HL-60 (cell line): ENCODE measurements at regions not wholly inside any gene's neighbourhood (a gene's known extent, or its start where the extent isn't known, plus 50 kb on each side); places are given as distances from the start of the nearest gene placed in this dataset.

ENCODE experiments used
- DNase-seq, 2 experiments: peaks; one replicate each; pipeline ENCODE4 v3.0.0-alpha.2; 2010 to 2020; ENCODE audit warnings: low read depth in 1 of 2, low spot score in 1 of 2
- H3K27ac ChIP-seq: fragments of 250-450 bp; sonication (Bioruptor Pico); replicated peaks from 2 replicates; pipeline ENCODE4 v1.5.1; 2020; ENCODE audit warnings: mild to moderate bottlenecking, moderate library complexity
- H3K27me3 ChIP-seq: fragments of 250-450 bp; sonication (Bioruptor Pico); 2 replicates; pipeline ENCODE4 v1.5.1; 2021; ENCODE audit warnings: mild to moderate bottlenecking, moderate library complexity; ENCODE audit not compliant: insufficient read depth, poor library complexity, severe bottlenecking
- H3K4me3 ChIP-seq: replicated peaks from 2 replicates; pipeline ENCODE4 v1.5.1; 2011; ENCODE audit warnings: mild to moderate bottlenecking, control low read depth, low read length; ENCODE audit not compliant: insufficient read depth
- CTCF ChIP-seq: IDR thresholded peaks from one replicate; pipeline ENCODE4 v1.5.1; 2011; ENCODE audit warnings: low read length, control low read depth, inconsistent platforms; ENCODE audit not compliant: insufficient read depth
- GABPA ChIP-seq: IDR thresholded peaks from 2 replicates; pipeline ENCODE4 v1.6.1; 2012; ENCODE audit warnings: low read depth
- POLR2AphosphoS5 ChIP-seq: IDR thresholded peaks from 2 replicates; pipeline ENCODE4 v1.6.1; 2012; ENCODE audit warnings: low read depth
- REST ChIP-seq: IDR thresholded peaks from 2 replicates; pipeline ENCODE4 v1.6.1; 2012; ENCODE audit warnings: low read depth; ENCODE audit not compliant: insufficient replicate concordance
- SPI1 ChIP-seq: IDR thresholded peaks from 2 replicates; pipeline ENCODE4 v1.6.1; 2012; ENCODE audit warnings: low read depth, mild to moderate bottlenecking, borderline replicate concordance

GRCh38 chr14:86707071-86707470, 1177.1 kb downstream of the FLRT2 start:
- no peak overlapping the region for H3K4me3 ChIP-seq
- TF ChIP-seq GABPA (no peak), POLR2AphosphoS5 (no peak), CTCF (no peak), SPI1 (no peak), REST (no peak)
- no peaks in the 10 kb centered on the region for H3K27me3 ChIP-seq
- no peak overlapping the region for H3K27ac ChIP-seq
- DNase-seq = no peak

- H3K27me3 ChIP-seq = no peaks in the 10 kb centered on the region
Observed at GRCh38 chr14:86683561-86683960, 1153.6 kb downstream of the FLRT2 start.

GRCh38 chr14:86675059-86675458, 1145.1 kb downstream of the FLRT2 start:
- no peak for TF ChIP-seq REST
- TF ChIP-seq GABPA = no peak
- TF ChIP-seq POLR2AphosphoS5 = no peak
- TF ChIP-seq SPI1 = no peak
- no peak for TF ChIP-seq CTCF
- Histone ChIP-seq H3K4me3 (no peak overlapping the region), H3K27me3 (no peaks in the 10 kb centered on the region), H3K27ac (no peak overlapping the region)
- DNase-seq = no peak

More at GRCh38 chr14:86683561-86683960, 1153.6 kb downstream of the FLRT2 start:
- no peak for DNase-seq
- no peak overlapping the region for H3K27ac ChIP-seq
- TF ChIP-seq SPI1 = no peak
- no peak for TF ChIP-seq POLR2AphosphoS5
- no peak for TF ChIP-seq GABPA
- no peak for TF ChIP-seq REST
- no peak for TF ChIP-seq CTCF
- H3K4me3 ChIP-seq = no peak overlapping the region
